HG03439 (cell line): ENCODE measurements at regions not wholly inside any gene's neighbourhood (a gene's known extent, or its start where the extent isn't known, plus 50 kb on each side); places are given as distances from the start of the nearest gene placed in this dataset.
"Not testable (repeated sequence)": the region's sequence is repeated elsewhere in the genome, so short reads cannot be mapped to it uniquely, and the experiment has no call there.

ENCODE experiments used
- ATAC-seq: cut with Tn5 transposase; IDR thresholded peaks from one replicate; pipeline ENCODE4 v1.9.1; 2021; ENCODE audit warnings: mild to moderate bottlenecking, moderate library complexity; ENCODE audit not compliant: unreplicated experiment

- ATAC-seq, result no peak
Observed at GRCh38 chr6:44020148-44020547, 107.1 kb downstream of the MRPL14 start.

GRCh38 chr6:44017307-44017706 is 109.9 kb downstream of the MRPL14 start:
- not testable (repeated sequence) for ATAC-seq

- ATAC-seq, result no peak
Observed at GRCh38 chr6:44016131-44016870, 111.0 kb downstream of the MRPL14 start.

GRCh38 chr6:44012078-44012493 is 115.2 kb downstream of the MRPL14 start:
- ATAC-seq, result no peak

GRCh38 chr6:44011350-44011920 is 115.8 kb downstream of the MRPL14 start:
- ATAC-seq, result no peak

GRCh38 chr6:44010411-44011349 is 116.6 kb downstream of the MRPL14 start:
- ATAC-seq, result no peak

- ATAC-seq, result no peak
Observed at GRCh38 chr6:44009425-44010321, 117.6 kb downstream of the MRPL14 start.

GRCh38 chr6:44008821-44009370 is 118.4 kb downstream of the MRPL14 start:
- no peak for ATAC-seq

GRCh38 chr6:44007818-44008621 is 119.2 kb downstream of the MRPL14 start:
- no peak for ATAC-seq

- ATAC-seq, result no peak
Observed at GRCh38 chr6:44006872-44007303, 120.4 kb downstream of the MRPL14 start.

GRCh38 chr6:44006123-44006871 is 121.0 kb downstream of the MRPL14 start:
- ATAC-seq, result no peak

- no peak for ATAC-seq
Observed at GRCh38 chr6:44005507-44005903, 121.7 kb downstream of the MRPL14 start.

GRCh38 chr6:44004625-44005506 is 122.4 kb downstream of the MRPL14 start:
- no peak for ATAC-seq

GRCh38 chr6:44004136-44004535 is 123.1 kb downstream of the MRPL14 start:
- no peak for ATAC-seq

- no peak for ATAC-seq
Observed at GRCh38 chr6:44003345-44004061, 123.7 kb downstream of the MRPL14 start.

- no peak for ATAC-seq
Observed at GRCh38 chr6:44002593-44003344, 124.5 kb downstream of the MRPL14 start.
